Keratinocyte (primary cell): ENCODE measurements at regions not wholly inside any gene's neighbourhood (a gene's known extent, or its start where the extent isn't known, plus 50 kb on each side); places are given as distances from the start of the nearest gene placed in this dataset.

ENCODE experiments used
- DNase-seq: peaks from one replicate; pipeline ENCODE4 v3.0.0-alpha.2; 2011; ENCODE audit warnings: low read depth, missing footprints, low spot score
- FAIRE-seq: peaks from 2 replicates; lab custom pipeline; 2011; peaks lifted over from hg19 to GRCh38; lab: Jason Lieb, UNC
- H2AFZ ChIP-seq: 2 replicates; pipeline ENCODE4 v1.6.0; 2012; ENCODE audit warnings: low read length, control low read depth, inconsistent platforms; ENCODE audit not compliant: control insufficient read depth
- H3K27ac ChIP-seq: 2 replicates; pipeline ENCODE4 v1.5.1; 2011; ENCODE audit warnings: low read length; ENCODE audit not compliant: control insufficient read depth, insufficient read depth
- H3K27me3 ChIP-seq: 3 replicates; pipeline ENCODE4 v1.6.0; 2011; ENCODE audit warnings: low read length; ENCODE audit not compliant: control insufficient read depth, insufficient read depth; ENCODE audit errors: extremely low read depth
- H3K36me3 ChIP-seq, 2 experiments: 2 replicates in 1 of 2; 3 replicates in 1 of 2; pipeline ENCODE4 v1.5.1; 2011; ENCODE audit warnings: low read length in 2 of 2, mild to moderate bottlenecking in 1 of 2; ENCODE audit not compliant: control insufficient read depth in 2 of 2, insufficient read depth in 2 of 2; ENCODE audit errors: extremely low read depth in 1 of 2
- H3K4me1 ChIP-seq: 3 replicates; pipeline ENCODE4 v1.5.1; 2011; ENCODE audit warnings: low read length; ENCODE audit not compliant: control insufficient read depth, insufficient read depth; ENCODE audit errors: extremely low read depth
- H3K4me2 ChIP-seq: 3 replicates; pipeline ENCODE4 v1.6.0; 2011; ENCODE audit warnings: low read depth, low read length; ENCODE audit not compliant: control insufficient read depth, insufficient read depth; ENCODE audit errors: extremely low read depth
- H3K4me3 ChIP-seq, 3 experiments: fragments of 200-600 bp in 1 of 3; sonication (generic) in 1 of 3; 2 replicates in 2 of 3; 3 replicates in 1 of 3; pipeline ENCODE4 v1.5.1; 2011 to 2016; ENCODE audit warnings: low read length in 3 of 3, mild to moderate bottlenecking in 3 of 3, control low read depth in 2 of 3, inconsistent platforms in 1 of 3, low read depth in 1 of 3, mixed read lengths in 1 of 3, mixed run types in 1 of 3, moderate library complexity in 1 of 3; ENCODE audit not compliant: control insufficient read depth in 2 of 3, insufficient read depth in 2 of 3; ENCODE audit errors: extremely low read depth in 1 of 3
- H3K79me2 ChIP-seq: 2 replicates; pipeline ENCODE4 v1.6.0; 2012; ENCODE audit warnings: low read length; ENCODE audit not compliant: control insufficient read depth, insufficient read depth
- H3K9ac ChIP-seq: 3 replicates; pipeline ENCODE4 v1.6.0; 2011; ENCODE audit warnings: low read length; ENCODE audit not compliant: control insufficient read depth, insufficient read depth; ENCODE audit errors: extremely low read depth
- H3K9me1 ChIP-seq: 3 replicates; pipeline ENCODE4 v1.6.0; 2011; ENCODE audit warnings: low read length; ENCODE audit not compliant: control insufficient read depth, insufficient read depth; ENCODE audit errors: extremely low read depth
- H3K9me3 ChIP-seq: 2 replicates; pipeline ENCODE4 v1.5.1; 2012; ENCODE audit warnings: low read depth, low read length; ENCODE audit not compliant: control insufficient read depth
- H4K20me1 ChIP-seq: 3 replicates; pipeline ENCODE4 v1.6.0; 2011; ENCODE audit warnings: low read length; ENCODE audit not compliant: control insufficient read depth, insufficient read depth; ENCODE audit errors: extremely low read depth
- CTCF ChIP-seq, 3 experiments: IDR thresholded peaks in 1 of 3; conservative IDR thresholded peaks in 1 of 3; optimal IDR thresholded peaks in 1 of 3; 2 replicates in 2 of 3; 3 replicates in 1 of 3; pipeline versions ENCODE3 to v1.5.1; 2011; ENCODE audit warnings: low read length in 3 of 3, mild to moderate bottlenecking in 3 of 3, moderate library complexity in 2 of 3, control low read depth in 1 of 3, inconsistent platforms in 1 of 3; ENCODE audit not compliant: insufficient read depth in 2 of 3; ENCODE audit errors: extremely low read depth in 1 of 3
- EZH2 ChIP-seq: IDR thresholded peaks from one replicate; pipeline ENCODE4 v1.6.1; 2012; ENCODE audit warnings: inconsistent platforms, mild to moderate bottlenecking, low read length, moderate library complexity
- dilution Hi-C: fragments of 300-500 bp; cut with MboI; formaldehyde crosslinking; loops from one replicate; pipeline ENCODE4 v1.7.0; 2020; ENCODE audit warnings: low sequenced_read_pairs; ENCODE audit not compliant: extremely low pct_ligation_motif_present

- Histone ChIP-seq H3K9me3 (no peaks in the 10 kb centered on the region), H2AFZ (no peak overlapping the region), H3K27ac (no peak overlapping the region), H3K9me1 (no peaks in the 10 kb centered on the region), H3K4me1 (no peaks in the 10 kb centered on the region), H3K9ac (no peak overlapping the region), H3K36me3 (no peaks in the 10 kb centered on the region), H4K20me1 (no peaks in the 10 kb centered on the region), H3K27me3 (no peaks in the 10 kb centered on the region), H3K79me2 (no peaks in the 10 kb centered on the region), H3K4me3 (no peak overlapping the region), H3K4me2 (no peak overlapping the region)
- dilution Hi-C loops: no loop called here
- FAIRE-seq (no peak), DNase-seq (no peak)
- no peak for TF ChIP-seq CTCF (optimal IDR thresholded peaks at IDR 0.05 in 1 of 3, IDR thresholded peaks at IDR 0.05 in 1 of 3, conservative IDR thresholded peaks at IDR 0.05 in 1 of 3; ENCODE audit: extremely low read depth in 1 of 3, insufficient read depth in 2 of 3, low read length in 3 of 3)
- TF ChIP-seq EZH2: no peak
Observed at GRCh38 chr1:195867638-195868037, 740.6 kb downstream of the KCNT2 start.

- Histone ChIP-seq H3K9ac (no peak overlapping the region), H3K4me3 (no peak overlapping the region), H2AFZ (peak overlapping the region; percentile 20), H3K4me2 (no peak overlapping the region), H3K9me3 (no peaks in the 10 kb centered on the region), H3K79me2 (no peaks in the 10 kb centered on the region), H3K36me3 (no peaks in the 10 kb centered on the region), H3K9me1 (no peaks in the 10 kb centered on the region), H3K27me3 (no peaks in the 10 kb centered on the region), H3K4me1 (no peaks in the 10 kb centered on the region), H4K20me1 (no peaks in the 10 kb centered on the region), H3K27ac (no peak overlapping the region)
- no peak for TF ChIP-seq CTCF (optimal IDR thresholded peaks at IDR 0.05 in 1 of 3, IDR thresholded peaks at IDR 0.05 in 1 of 3, conservative IDR thresholded peaks at IDR 0.05 in 1 of 3; ENCODE audit: extremely low read depth in 1 of 3, insufficient read depth in 2 of 3, low read length in 3 of 3)
- no peak for TF ChIP-seq EZH2
- no peak for FAIRE-seq
- DNase-seq: no peak
- dilution Hi-C loops: no loop called here
Observed at GRCh38 chr1:195866781-195867222, 741.4 kb downstream of the KCNT2 start.
